ENCODE measurements at regions not wholly inside any gene's neighbourhood (a gene's known extent, or its start where the extent isn't known, plus 50 kb on each side); places are given as distances from the start of the nearest gene placed in this dataset.

DNA sequence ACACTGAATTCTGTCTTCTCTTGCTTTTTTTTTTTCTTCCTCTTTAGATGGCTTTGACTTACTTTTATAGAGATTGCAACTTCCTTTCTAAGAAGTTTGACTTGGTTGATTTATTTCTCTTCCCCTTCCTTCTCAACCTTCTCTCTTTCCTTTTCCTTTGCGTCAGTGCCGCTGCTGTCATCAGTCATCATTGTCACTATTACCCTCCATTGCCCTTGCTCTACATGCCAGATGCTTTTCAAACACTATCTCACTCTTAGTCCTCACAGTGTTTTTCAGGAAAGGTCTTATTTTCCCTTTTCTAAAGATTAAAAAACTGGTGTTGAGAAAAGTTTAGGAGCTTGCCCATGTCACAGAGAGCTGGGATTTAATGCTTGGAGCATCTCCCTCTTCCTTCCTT is 74.7 kb upstream of the C11orf87 start:
- CTCF ChIA-PET, result no interaction called here
- TF ChIP-seq, protein P1, sequence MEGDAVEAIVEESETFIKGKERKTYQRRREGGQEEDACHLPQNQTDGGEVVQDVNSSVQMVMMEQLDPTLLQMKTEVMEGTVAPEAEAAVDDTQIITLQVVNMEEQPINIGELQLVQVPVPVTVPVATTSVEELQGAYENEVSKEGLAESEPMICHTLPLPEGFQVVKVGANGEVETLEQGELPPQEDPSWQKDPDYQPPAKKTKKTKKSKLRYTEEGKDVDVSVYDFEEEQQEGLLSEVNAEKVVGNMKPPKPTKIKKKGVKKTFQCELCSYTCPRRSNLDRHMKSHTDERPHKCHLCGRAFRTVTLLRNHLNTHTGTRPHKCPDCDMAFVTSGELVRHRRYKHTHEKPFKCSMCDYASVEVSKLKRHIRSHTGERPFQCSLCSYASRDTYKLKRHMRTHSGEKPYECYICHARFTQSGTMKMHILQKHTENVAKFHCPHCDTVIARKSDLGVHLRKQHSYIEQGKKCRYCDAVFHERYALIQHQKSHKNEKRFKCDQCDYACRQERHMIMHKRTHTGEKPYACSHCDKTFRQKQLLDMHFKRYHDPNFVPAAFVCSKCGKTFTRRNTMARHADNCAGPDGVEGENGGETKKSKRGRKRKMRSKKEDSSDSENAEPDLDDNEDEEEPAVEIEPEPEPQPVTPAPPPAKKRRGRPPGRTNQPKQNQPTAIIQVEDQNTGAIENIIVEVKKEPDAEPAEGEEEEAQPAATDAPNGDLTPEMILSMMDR (IDR thresholded peaks at IDR 0.05), result no peak

DNA sequence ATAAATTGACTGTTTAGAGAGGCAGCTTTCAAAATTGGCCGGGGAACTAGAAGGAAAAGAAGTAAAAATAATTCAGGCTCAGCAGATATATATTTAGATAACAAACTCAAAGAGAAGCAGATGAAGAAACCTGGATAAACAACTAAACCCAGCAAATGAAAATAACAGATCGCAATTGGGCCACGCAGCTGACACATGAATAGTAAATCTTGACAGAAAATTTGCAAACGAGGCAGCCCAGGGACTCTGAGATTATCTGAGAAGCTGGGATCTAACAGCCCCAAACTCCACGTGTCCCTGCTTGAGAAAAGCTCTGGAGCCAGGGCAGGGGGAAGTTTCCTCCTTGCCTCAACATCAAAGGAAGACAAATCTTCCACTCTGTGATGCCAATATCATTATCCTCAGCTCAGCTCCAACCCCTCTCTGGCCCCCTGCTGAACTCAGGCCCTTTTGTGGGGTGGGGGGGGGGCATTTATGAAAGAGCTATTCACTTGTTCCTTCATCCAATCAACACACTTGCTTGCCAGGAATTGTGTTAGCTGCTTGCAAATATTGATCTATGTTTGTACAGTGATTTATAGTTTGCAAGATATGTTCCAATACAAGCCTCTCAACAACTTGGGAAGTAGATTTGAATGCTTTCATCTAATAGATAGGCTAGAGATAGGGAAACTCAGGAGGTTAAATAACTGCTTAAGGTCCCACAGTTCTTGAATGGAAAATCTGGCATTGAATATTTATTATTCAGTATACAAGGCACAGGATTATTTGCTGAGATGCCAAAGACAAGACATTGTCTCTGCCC is 72.5 kb upstream of the C11orf87 start:
- ATAC-seq (ENCODE audit: poor library complexity), result no peak
- no peak overlapping the region for H3K4me3 Mint-ChIP-seq
- ChIA-PET POLR2A (no interaction called here), CTCF (no interaction called here)
- no peaks in the 10 kb centered on the region for H3K27me3 Mint-ChIP-seq
- no peak overlapping the region for H3K4me3 ChIP-seq (ENCODE audit: low read length)
- H3K27ac Mint-ChIP-seq, result no peak overlapping the region
- intact Hi-C loops (cut with DNase I, micrococcal nuclease), result no loop called here
- H3K4me1 ChIP-seq (ENCODE audit: insufficient read depth, low read length), result no peaks in the 10 kb centered on the region
- H3K36me3 ChIP-seq (ENCODE audit: insufficient read depth, low read length), result no peaks in the 10 kb centered on the region
- H3K27me3 ChIP-seq (ENCODE audit: control insufficient read depth in 1 of 2, insufficient read depth in 2 of 2, low read length in 2 of 2), result no peaks in the 10 kb centered on the region
- peaks cover 0 to 4% of the 10 kb centered on the region in 2 experiments for H3K9me3 ChIP-seq (ENCODE audit: control insufficient read depth in 1 of 2, insufficient read depth in 1 of 2, low read length in 2 of 2)
- no peaks in the 10 kb centered on the region for H3K4me1 Mint-ChIP-seq (ENCODE audit: low read depth)
- peaks cover 6% of the 10 kb centered on the region for H3K9me3 Mint-ChIP-seq
- no peak overlapping the region for H3K27ac ChIP-seq (ENCODE audit: low read depth in 1 of 2, low read length in 2 of 2)
- DNase-seq, result no peak
- TF ChIP-seq, protein P1 (IDR thresholded peaks at IDR 0.05), result no peak
- H3K36me3 Mint-ChIP-seq (ENCODE audit: low read depth), result no peaks in the 10 kb centered on the region

More for the DNA sequence above, 74.7 kb upstream of the C11orf87 start:
- Histone ChIP-seq H3K9me3 (ENCODE audit: control insufficient read depth in 1 of 2, insufficient read depth in 1 of 2, low read length in 2 of 2) (peaks cover 0 to 4% of the 10 kb centered on the region in 2 experiments), H3K27me3 (ENCODE audit: control insufficient read depth in 1 of 2, insufficient read depth in 2 of 2, low read length in 2 of 2) (no peaks in the 10 kb centered on the region), H3K36me3 (ENCODE audit: insufficient read depth, low read length) (no peaks in the 10 kb centered on the region), H3K27ac (ENCODE audit: low read depth in 1 of 2, low read length in 2 of 2) (no peak overlapping the region), H3K4me1 (ENCODE audit: insufficient read depth, low read length) (no peaks in the 10 kb centered on the region), H3K4me3 (ENCODE audit: low read length) (no peak overlapping the region)
- POLR2A ChIA-PET, result no interaction called here
- Mint-ChIP-seq H3K27me3 (no peaks in the 10 kb centered on the region), H3K9me3 (peaks cover 2% of the 10 kb centered on the region), H3K27ac (no peak overlapping the region), H3K4me1 (ENCODE audit: low read depth) (no peaks in the 10 kb centered on the region), H3K4me3 (no peak overlapping the region), H3K36me3 (ENCODE audit: low read depth) (no peaks in the 10 kb centered on the region)
- ATAC-seq (ENCODE audit: poor library complexity), result no peak
- intact Hi-C loops (cut with DNase I, micrococcal nuclease), result no loop called here
- no peak for DNase-seq

DNA sequence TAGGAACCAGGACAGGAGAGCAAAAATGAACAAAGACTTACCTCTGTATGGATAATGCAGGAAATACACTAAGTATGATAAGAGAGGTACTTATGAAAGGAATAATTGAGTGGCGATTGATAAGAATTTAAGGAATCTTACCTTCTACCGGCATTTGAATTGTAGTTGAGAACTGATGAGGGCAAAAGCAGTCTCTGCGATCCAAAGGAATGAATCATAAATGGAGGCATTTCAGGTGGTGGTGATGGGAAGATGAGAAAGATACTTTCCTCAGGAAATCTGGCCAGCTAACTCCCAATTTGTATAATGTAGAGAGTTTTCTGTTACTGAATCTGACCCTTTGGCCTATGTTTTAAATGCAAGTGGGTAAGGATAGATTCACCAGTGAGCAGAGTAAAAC is 71.9 kb upstream of the C11orf87 start:
- H3K27ac ChIP-seq (ENCODE audit: low read depth in 1 of 2, low read length in 2 of 2), result no peak overlapping the region
- Mint-ChIP-seq H3K36me3 (ENCODE audit: low read depth) (no peaks in the 10 kb centered on the region), H3K4me1 (ENCODE audit: low read depth) (no peaks in the 10 kb centered on the region), H3K27me3 (no peaks in the 10 kb centered on the region), H3K4me3 (no peak overlapping the region), H3K27ac (no peak overlapping the region), H3K9me3 (peaks cover 6% of the 10 kb centered on the region)
- H3K27me3 ChIP-seq (ENCODE audit: control insufficient read depth in 1 of 2, insufficient read depth in 2 of 2, low read length in 2 of 2), result no peaks in the 10 kb centered on the region
- H3K4me3 ChIP-seq (ENCODE audit: low read length), result no peak overlapping the region
- ATAC-seq (ENCODE audit: poor library complexity) (no peak), DNase-seq (no peak)
- H3K36me3 ChIP-seq (ENCODE audit: insufficient read depth, low read length), result no peaks in the 10 kb centered on the region
- intact Hi-C loops (cut with DNase I, micrococcal nuclease), result no loop called here
- TF ChIP-seq, protein P1 (IDR thresholded peaks at IDR 0.05), result no peak
- peaks cover 0 to 4% of the 10 kb centered on the region in 2 experiments for H3K9me3 ChIP-seq (ENCODE audit: control insufficient read depth in 1 of 2, insufficient read depth in 1 of 2, low read length in 2 of 2)
- POLR2A ChIA-PET, result no interaction called here
- CTCF ChIA-PET, result no interaction called here
- H3K4me1 ChIP-seq (ENCODE audit: insufficient read depth, low read length), result no peaks in the 10 kb centered on the region

Measured in CD4-positive, alpha-beta T cell (primary cell).